CD4-positive, alpha-beta T cell treated with Interleukin-10 for 1 hour (primary cell): ENCODE measurements at regions not wholly inside any gene's neighbourhood (a gene's known extent, or its start where the extent isn't known, plus 50 kb on each side); places are given as distances from the start of the nearest gene placed in this dataset.
"Not testable (repeated sequence)": the region's sequence is repeated elsewhere in the genome, so short reads cannot be mapped to it uniquely, and the experiment has no call there.

Experiments used
- DNase-seq: peaks from one replicate; pipeline ENCODE4 v3.0.0-alpha.2; 2020

- no peak for DNase-seq
Measured at GRCh38 chr12:58071994-58072393, 130.6 kb downstream of the ATP23 start.

- no peak for DNase-seq
Measured at GRCh38 chr12:58074259-58074658, 132.9 kb downstream of the ATP23 start.

DNA sequence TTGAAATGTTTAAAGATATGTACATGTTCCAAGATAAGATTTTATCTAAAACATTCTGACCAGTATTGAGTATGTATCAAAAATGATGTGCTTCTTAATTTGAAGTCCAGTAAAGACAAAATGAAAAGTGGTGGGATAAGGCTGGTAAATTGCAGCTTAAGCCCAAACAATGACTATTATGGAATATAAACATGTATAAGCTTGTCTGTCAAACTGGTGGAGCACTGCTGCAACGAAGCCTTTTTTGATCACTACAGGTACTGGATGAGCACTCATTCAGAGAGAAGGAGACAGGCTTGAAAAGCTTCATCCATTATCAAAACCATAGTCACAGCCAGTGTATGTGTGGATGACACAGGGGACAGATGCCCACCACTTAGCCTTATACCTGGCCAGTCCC is 138.4 kb downstream of the ATP23 start:
- DNase-seq: no peak

DNA sequence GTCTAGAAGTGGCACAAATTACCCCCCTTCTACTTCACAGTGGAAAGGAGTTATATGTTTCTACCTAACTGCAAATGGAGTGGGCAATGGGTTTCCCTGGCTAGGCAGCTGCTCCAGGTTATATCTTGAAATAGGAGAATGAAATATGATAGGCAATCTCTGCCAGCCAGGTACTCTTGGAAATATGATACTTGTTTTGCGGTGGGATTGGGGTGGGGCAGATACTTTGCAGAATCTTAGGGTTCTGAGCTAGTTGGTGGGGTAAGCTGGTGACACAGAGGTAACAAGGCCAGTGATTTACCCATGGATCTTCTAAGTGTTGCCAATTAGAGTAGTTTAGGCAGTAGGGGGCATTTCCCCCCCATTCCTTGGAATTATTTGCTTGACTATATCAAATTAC is 140.1 kb downstream of the ATP23 start:
- DNase-seq: no peak

GRCh38 chr12:58082996-58083395 is 141.6 kb downstream of the ATP23 start:
- no peak for DNase-seq

DNA sequence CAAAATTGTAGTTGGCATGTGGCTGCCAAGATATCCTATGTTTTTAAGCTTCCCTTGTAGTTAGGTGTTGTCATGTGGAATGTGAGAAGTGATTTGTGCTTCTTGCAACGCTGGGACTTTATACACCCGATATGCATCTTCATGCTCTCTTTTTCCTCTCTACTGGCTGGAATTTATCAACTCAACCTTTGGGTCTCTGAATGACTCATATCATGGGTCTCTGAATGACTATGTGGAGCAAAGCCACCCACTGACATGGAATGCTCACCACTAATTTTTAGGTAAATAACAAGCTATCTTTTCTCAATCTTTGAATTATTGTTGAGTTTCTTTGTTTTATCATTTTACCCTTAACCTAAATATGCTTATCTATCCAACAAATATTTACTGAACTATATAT is 144.6 kb downstream of the ATP23 start:
- DNase-seq: no peak

GRCh38 chr12:58086930-58087329 is 145.6 kb downstream of the ATP23 start:
- no peak for DNase-seq

- no peak for DNase-seq
Measured at GRCh38 chr12:58087423-58088127, 146.2 kb downstream of the ATP23 start.

GRCh38 chr12:58089588-58089987 is 148.2 kb downstream of the ATP23 start:
- no peak for DNase-seq

- no peak for DNase-seq
Measured at GRCh38 chr12:58090685-58091084, 149.3 kb downstream of the ATP23 start.

DNA sequence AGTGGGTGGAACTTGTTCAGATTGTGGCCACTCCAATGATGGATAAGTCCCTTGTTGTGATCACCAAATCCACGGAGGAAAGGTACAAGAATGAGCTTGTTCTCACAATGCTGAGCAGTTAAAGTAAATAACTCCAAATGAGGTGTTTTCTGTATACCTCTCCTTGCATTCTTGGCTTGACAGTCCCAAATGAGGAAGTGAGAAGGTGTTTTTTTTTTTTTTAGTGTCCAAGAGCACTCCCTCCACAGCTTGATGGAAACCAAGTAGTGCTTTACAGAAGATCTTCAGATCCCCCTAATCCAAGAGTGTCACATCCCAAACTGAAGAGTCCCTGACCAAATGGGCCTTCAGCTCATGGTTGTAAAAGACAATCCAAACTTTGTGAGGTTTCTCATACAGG is 153.6 kb downstream of the ATP23 start:
- no peak for DNase-seq

DNA sequence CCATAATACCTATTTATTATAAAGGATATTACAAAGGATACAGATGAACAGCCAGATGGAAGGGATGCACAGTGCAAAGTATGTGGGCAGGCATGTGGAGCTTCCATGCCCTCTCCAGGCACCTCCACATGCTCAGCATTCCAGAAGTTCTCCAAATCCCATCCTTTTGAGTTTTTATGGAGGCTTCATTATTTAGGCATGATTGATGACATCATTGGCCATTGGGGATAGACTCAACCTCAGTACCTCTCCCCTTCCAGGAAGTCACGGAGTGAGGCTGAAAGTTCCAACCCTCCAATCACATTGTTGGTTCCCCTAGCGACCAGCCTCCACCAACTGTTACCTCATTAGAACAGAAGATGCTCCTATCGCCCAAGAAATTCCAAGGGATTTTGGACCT is 156.4 kb downstream of the ATP23 start:
- no peak for DNase-seq

DNA sequence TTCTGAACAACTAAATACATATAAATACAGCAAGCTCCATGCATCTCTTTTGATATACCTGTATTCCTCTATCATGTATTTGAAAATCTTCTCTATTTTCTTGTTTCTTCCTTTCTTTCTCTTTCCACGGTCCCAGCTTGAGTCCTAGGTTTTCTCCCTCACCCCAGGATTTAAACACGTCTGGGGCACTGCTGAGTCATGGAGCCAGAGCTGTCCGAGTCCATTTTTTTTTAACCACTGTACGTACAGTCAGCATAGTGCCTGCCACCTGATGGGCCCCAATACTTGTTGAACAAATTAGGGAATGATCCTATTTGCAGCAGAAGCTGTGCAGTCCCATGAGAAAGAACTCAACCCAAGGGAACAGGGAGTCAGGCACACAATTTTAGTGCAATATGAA is 158.1 kb downstream of the ATP23 start:
- DNase-seq: no peak

- no peak for DNase-seq
Measured at GRCh38 chr12:58104351-58104755, 163.0 kb downstream of the ATP23 start.

DNA sequence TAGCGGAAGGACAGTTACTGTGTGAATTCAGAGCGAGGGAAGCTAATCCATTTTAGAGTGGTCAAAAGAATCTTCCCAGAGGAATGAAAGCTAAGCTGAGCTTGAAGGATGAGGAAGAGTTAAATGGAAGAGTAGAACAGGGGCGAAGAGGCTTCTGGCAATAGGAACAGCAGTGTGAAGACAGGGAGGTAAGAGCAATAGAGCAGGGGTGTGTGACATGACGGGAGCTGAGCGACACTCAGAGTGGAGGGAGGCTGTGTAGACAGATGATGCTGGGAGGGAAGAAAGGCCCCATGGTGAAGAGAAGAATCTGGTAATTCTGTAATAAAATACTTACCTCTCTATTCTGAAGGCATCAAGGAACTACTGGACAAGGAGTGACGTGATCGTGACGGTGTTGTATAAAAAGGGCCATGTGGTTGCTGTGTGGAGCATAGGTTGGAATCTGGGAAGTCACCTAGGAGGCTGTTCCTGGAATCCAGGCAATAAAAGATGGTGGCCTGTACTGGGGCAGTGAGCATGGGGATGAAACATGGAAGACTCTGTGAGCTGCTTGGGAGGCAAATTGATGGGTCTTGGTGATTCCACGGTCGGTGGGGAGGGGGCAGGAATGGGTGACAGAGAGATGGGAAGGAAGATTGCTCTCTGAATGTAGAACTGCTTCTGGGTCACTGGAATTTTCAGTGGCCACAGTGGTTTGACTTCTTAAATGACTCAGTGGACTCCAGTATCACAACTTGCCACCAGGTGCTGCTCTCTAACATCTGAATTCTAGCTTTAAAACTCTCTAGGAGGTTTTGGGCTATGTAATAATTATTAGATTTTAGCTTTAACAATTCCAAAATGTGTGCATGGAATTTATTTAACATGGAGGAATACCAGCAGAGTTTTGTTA is 164.1 kb downstream of the ATP23 start:
- DNase-seq: no peak

DNA sequence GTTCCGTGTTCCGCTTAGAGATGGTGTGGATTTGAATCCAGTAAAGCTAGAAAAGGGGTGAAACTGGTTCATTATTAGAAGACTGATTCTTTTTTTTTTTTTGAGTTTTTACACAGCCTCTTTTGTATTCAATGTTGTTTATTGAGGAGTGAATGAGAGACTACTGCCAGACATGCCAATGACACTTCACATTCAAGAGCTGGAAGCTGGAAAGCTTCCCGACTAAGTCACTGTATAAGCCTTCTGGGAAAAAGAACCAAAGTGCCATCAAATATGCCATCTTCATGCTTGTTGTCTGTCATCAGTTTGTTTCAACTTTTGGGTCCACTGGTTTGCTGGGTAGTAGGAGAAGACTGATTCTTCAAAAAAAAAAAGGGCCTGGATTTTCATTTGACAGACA is 164.8 kb downstream of the ATP23 start:
- DNase-seq: no peak

DNA sequence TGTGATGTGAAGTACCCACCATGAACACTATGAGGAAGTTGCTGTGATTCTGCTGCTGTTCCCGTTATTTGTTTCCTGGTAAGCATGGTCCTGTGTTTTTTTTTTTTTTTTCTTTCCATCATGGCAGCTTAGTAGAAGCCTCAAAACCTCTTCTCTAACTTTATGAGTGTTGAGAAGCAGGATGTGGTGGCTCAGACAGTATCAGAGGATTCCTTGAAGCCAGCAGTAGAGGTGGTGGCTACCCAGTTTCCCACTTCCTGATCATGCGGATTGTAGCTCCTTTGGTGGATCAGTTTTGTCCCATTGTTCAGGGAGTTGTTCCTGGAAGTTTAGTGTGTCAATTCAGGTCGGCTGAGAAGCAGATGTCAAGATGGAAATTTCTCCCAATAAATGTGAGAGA is 175.8 kb downstream of the ATP23 start:
- no peak for DNase-seq

DNA sequence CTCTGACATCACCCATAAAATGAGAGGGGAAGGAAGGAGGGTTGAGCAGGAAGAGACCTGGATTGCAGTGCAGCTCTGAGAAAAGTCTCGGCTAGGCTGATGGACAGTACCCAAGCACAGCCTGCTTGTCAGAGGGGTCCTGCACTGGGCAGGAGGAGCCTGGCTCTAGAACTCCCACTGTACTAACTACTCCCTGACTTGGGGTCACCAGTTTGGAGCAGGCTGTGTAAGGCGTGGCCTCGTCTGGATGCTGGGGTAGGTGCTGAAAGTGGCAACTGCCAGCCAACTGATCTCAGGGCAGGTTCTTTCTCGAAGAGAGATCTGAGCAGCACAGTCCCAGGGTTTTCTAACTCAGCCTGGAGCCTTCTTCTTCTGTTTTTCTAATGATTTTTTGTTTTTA is 176.3 kb downstream of the ATP23 start:
- no peak for DNase-seq

DNA sequence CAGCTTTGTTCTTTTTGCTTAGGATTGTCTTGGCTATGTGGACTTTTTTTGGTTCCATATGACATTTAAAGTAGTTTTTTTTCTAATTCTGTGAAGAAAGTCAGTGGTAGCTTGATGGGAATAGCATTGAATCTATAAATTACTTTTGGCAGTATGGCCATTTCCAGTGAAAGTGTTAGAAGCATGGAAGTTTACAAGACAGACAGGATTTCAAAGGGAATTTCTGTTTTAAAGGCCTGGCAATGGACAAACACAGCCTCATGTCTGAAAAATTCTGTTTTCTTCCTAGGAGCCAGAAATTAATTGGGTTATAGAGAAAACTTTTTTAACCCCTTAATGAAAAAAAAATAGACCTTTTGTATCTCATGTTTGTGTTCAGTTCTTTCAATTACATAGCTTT is 184.4 kb downstream of the ATP23 start:
- DNase-seq: not testable (repeated sequence)

- DNase-seq: no peak
Measured at GRCh38 chr12:58131986-58132755, 190.8 kb downstream of the ATP23 start.

DNA sequence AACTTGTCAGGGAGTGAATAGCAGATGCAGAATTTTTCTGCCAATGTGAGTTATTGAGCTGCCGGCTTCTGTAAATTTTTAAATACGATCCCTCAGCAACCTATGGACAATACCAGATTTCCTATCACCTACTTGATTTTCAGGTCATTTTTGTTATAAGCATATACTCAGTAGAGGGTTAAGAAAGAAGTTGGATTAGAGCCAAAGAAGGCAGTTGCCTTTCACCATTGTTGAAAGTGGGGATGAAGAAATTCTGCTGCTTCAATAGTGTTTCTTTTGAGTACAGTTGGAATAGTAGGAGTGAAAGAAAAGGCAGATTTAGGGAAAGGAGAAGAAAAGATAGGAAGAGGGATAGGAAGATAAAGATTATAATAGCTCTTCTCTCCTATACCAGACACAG is 197.1 kb downstream of the ATP23 start:
- no peak for DNase-seq

DNA sequence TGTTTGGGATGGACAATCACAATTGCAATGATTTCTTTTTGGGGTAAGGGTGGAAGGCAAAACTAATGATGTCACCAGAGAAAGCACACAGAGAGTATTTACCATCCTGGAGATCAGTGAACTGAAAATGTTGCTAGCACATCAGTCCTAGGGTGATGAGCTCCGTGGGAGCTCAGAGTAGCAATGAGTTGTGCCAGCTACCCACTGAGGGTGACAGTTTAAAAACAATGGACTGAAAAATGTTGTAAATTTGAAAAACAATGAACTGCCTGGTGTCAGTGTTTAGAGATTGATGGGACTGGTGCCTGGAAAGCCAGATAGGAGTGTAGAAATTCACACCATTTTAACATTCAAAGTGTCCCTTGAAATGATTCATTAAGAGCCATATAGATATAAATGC is 198.5 kb downstream of the ATP23 start:
- DNase-seq: no peak

GRCh38 chr12:58140395-58140794 is 199.0 kb downstream of the ATP23 start:
- DNase-seq: no peak

GRCh38 chr12:58142991-58143390 is 201.6 kb downstream of the ATP23 start:
- no peak for DNase-seq
